ENCODE measurements at regions not wholly inside any gene's neighbourhood (a gene's known extent, or its start where the extent isn't known, plus 50 kb on each side); places are given as distances from the start of the nearest gene placed in this dataset.
"Not testable (repeated sequence)": the region's sequence is repeated elsewhere in the genome, so short reads cannot be mapped to it uniquely, and the experiment has no call there.

GRCh38 chr2:207216457-207216856, 50.7 kb upstream of the KLF7 start:
- DNase-seq, result no peak

GRCh38 chr2:207217442-207217841, 51.7 kb upstream of the KLF7 start:
- no peak for DNase-seq

GRCh38 chr2:207219081-207219630, 53.4 kb upstream of the KLF7 start:
- DNase-seq, result no peak

- DNase-seq, result no peak
Observed at GRCh38 chr2:207219676-207220501, 54.1 kb upstream of the KLF7 start.

- no peak for DNase-seq
Observed at GRCh38 chr2:207221731-207222130, 56.0 kb upstream of the KLF7 start.

- no peak for DNase-seq
Observed at GRCh38 chr2:207223051-207223450, 57.3 kb upstream of the KLF7 start.

- no peak for DNase-seq
Observed at GRCh38 chr2:207224381-207224780, 58.6 kb upstream of the KLF7 start.

- DNase-seq, result no peak
Observed at GRCh38 chr2:207224791-207225482, 59.2 kb upstream of the KLF7 start.

GRCh38 chr2:207225773-207226172, 60.0 kb upstream of the KLF7 start:
- DNase-seq, result no peak

- no peak for DNase-seq
Observed at GRCh38 chr2:207226243-207226642, 60.5 kb upstream of the KLF7 start.

GRCh38 chr2:207226671-207227061, 60.9 kb upstream of the KLF7 start:
- no peak for DNase-seq

- DNase-seq, result peak; percentile 35
Observed at GRCh38 chr2:207227062-207227748, 61.5 kb upstream of the KLF7 start.

GRCh38 chr2:207227749-207228145, 62.0 kb upstream of the KLF7 start:
- DNase-seq, result no peak

- no peak for DNase-seq
Observed at GRCh38 chr2:207228402-207228801, 62.7 kb upstream of the KLF7 start.

- DNase-seq, result no peak
Observed at GRCh38 chr2:207229161-207229560, 63.4 kb upstream of the KLF7 start.

- DNase-seq, result no peak
Observed at GRCh38 chr2:207230261-207231105, 64.7 kb upstream of the KLF7 start.

GRCh38 chr2:207231106-207231865, 65.5 kb upstream of the KLF7 start:
- no peak for DNase-seq

- DNase-seq, result no peak
Observed at GRCh38 chr2:207231967-207232366, 66.2 kb upstream of the KLF7 start.

GRCh38 chr2:207233141-207233540, 67.4 kb upstream of the KLF7 start:
- not testable (repeated sequence) for DNase-seq

GRCh38 chr2:207233731-207234130, 68.0 kb upstream of the KLF7 start:
- no peak for DNase-seq

GRCh38 chr2:207235621-207236020, 69.9 kb upstream of the KLF7 start:
- no peak for DNase-seq
